Skin of body (tissue), 1 donor: ENCODE measurements at regions not wholly inside any gene's neighbourhood (a gene's known extent, or its start where the extent isn't known, plus 50 kb on each side); places are given as distances from the start of the nearest gene placed in this dataset.

Experiments
- DNase-seq: peaks from one replicate; lab custom pipeline; 2025; lab: John Stamatoyannopoulos, UW

GRCh38 chr6:139941826-139942225 lies 567.4 kb upstream of the CITED2 start:
- DNase-seq, result no peak

GRCh38 chr6:139940741-139941729 lies 566.6 kb upstream of the CITED2 start:
- no peak for DNase-seq

- DNase-seq, result no peak
Observed at GRCh38 chr6:139939189-139939979, 564.9 kb upstream of the CITED2 start.

GRCh38 chr6:139932671-139933070 lies 558.2 kb upstream of the CITED2 start:
- no peak for DNase-seq

GRCh38 chr6:139931747-139932146 lies 557.3 kb upstream of the CITED2 start:
- no peak for DNase-seq

- DNase-seq, result no peak
Observed at GRCh38 chr6:139927742-139928305, 553.4 kb upstream of the CITED2 start.

GRCh38 chr6:139927236-139927635 lies 552.8 kb upstream of the CITED2 start:
- no peak for DNase-seq

- DNase-seq, result no peak
Observed at GRCh38 chr6:139926711-139927110, 552.3 kb upstream of the CITED2 start.

- no peak for DNase-seq
Observed at GRCh38 chr6:139925894-139926641, 551.6 kb upstream of the CITED2 start.

- DNase-seq, result peak; percentile 12
Observed at GRCh38 chr6:139923964-139924475, 549.6 kb upstream of the CITED2 start.

GRCh38 chr6:139922236-139922635 lies 547.8 kb upstream of the CITED2 start:
- no peak for DNase-seq

GRCh38 chr6:139920776-139921100 lies 546.3 kb upstream of the CITED2 start:
- DNase-seq, result no peak

- DNase-seq, result no peak
Observed at GRCh38 chr6:139920027-139920775, 545.8 kb upstream of the CITED2 start.

- DNase-seq, result no peak
Observed at GRCh38 chr6:139919107-139920026, 544.9 kb upstream of the CITED2 start.

- DNase-seq, result no peak
Observed at GRCh38 chr6:139917951-139918630, 543.6 kb upstream of the CITED2 start.

GRCh38 chr6:139914910-139915309 lies 540.5 kb upstream of the CITED2 start:
- DNase-seq, result no peak

GRCh38 chr6:139912735-139913400 lies 538.4 kb upstream of the CITED2 start:
- DNase-seq, result no peak

- DNase-seq, result no peak
Observed at GRCh38 chr6:139909992-139910391, 535.5 kb upstream of the CITED2 start.
